Right lobe of liver (tissue), 6 donors: ENCODE measurements at regions not wholly inside any gene's neighbourhood (a gene's known extent, or its start where the extent isn't known, plus 50 kb on each side); places are given as distances from the start of the nearest gene placed in this dataset.

ENCODE experiments used
- ATAC-seq, 4 donors: fragments of 200-7000 bp; cut with Tn5 transposase; one replicate each; pipeline ENCODE4 v1.9.1; 2020; ENCODE audit warnings: mild to moderate bottlenecking in 4 of 4, moderate library complexity in 4 of 4
- DNase-seq, 3 donors: peaks; one replicate each; pipeline ENCODE4 v3.0.0-alpha.2; 2020
- H3K27ac ChIP-seq, 3 donors: fragments of 200-600 bp; one replicate each; pipeline ENCODE4 v1.8.0; 2022
- H3K27me3 ChIP-seq, 2 donors: fragments of 200-600 bp; one replicate each; pipeline ENCODE4 v1.8.0; 2022
- H3K36me3 ChIP-seq, 4 donors: fragments of 200-600 bp; sonication (generic) in 1 of 4; one replicate each; pipeline versions ENCODE4 v1.5.1 to v1.8.0; 2017 to 2022; ENCODE audit warnings: control low read depth in 1 of 4
- H3K4me1 ChIP-seq, 4 donors: fragments of 200-600 bp; sonication (generic) in 1 of 4; one replicate each; pipeline versions ENCODE4 v1.5.1 to v1.8.0; 2017 to 2022; ENCODE audit warnings: control low read depth in 1 of 4
- H3K4me3 ChIP-seq, 3 donors: fragments of 200-600 bp; one replicate each; pipeline ENCODE4 v1.8.0; 2022
- H3K9me3 ChIP-seq, 4 donors: fragments of 200-600 bp; sonication (generic) in 1 of 4; one replicate each; pipeline versions ENCODE4 v1.5.1 to v1.8.0; 2017 to 2022; ENCODE audit warnings: control low read depth in 1 of 4
- CTCF ChIP-seq, 4 donors: fragments of 200-600 bp in 3 of 4; fragments of 450-650 bp in 1 of 4; IDR thresholded peaks; one replicate each; pipeline versions ENCODE4 v1.5.1 to v1.8.0; 2016 to 2022; ENCODE audit warnings: antibody characterized with exemption in 4 of 4, mild to moderate bottlenecking in 2 of 4
- POLR2A ChIP-seq: fragments of 450-650 bp; IDR thresholded peaks from one replicate; pipeline ENCODE4 v1.6.1; 2017; ENCODE audit warnings: antibody characterized with exemption, mild to moderate bottlenecking
- WGBS: methylation state at CpG from one replicate; pipeline ENCODE4 v1.1.6; 2018; ENCODE audit warnings: low coverage, low lambda C conversion rate; ENCODE audit not compliant: insufficient coverage; ENCODE audit errors: missing lambda C conversion rate; 5-methylcytosine and 5-hydroxymethylcytosine counted together
- intact Hi-C, 2 donors: fragments of 100-400 bp; cut with DNase I; formaldehyde crosslinking; loops; one replicate each; pipeline versions ENCODE4 v1.11.2 to v1.14.1; 2022
- donor health status: DM: no; HTN: yes; CAD: no.
- donor health status: DM: no; HTN: no; CAD: no.
- donor health status: DM: no; HTN: no; CAD: no.
- donor health status: DM: no; HTN: yes; CAD: no.
- donor health status: DM: no; HTN: yes; CAD: no.

GRCh38 chr21:31397939-31398338 lies 53.9 kb upstream of the TIAM1 start:
- Histone ChIP-seq H3K9me3 (no peaks in the 10 kb centered on the region), H3K27me3 (no peaks in the 10 kb centered on the region), H3K36me3 (no peaks in the 10 kb centered on the region), H3K4me3 (no peak overlapping the region), H3K27ac (no peak overlapping the region), H3K4me1 (no peaks in the 10 kb centered on the region)
- WGBS, result 41% methylated on average over 1 of the region's 1 CpG
- intact Hi-C loops, result no loop called here
- no peak for TF ChIP-seq CTCF (IDR thresholded peaks at IDR 0.05)
- no peak for TF ChIP-seq POLR2A
- ATAC-seq, result no peak
- DNase-seq, result no peak

- Histone ChIP-seq H3K4me3 (no peak overlapping the region), H3K27ac (no peak overlapping the region), H3K9me3 (no peaks in the 10 kb centered on the region), H3K27me3 (no peaks in the 10 kb centered on the region), H3K36me3 (no peaks in the 10 kb centered on the region), H3K4me1 (no peaks in the 10 kb centered on the region)
- ATAC-seq, result no peak
- TF ChIP-seq CTCF (IDR thresholded peaks at IDR 0.05) (no peak), POLR2A (no peak)
- 60% methylated on average over 5 of the region's 5 CpGs for WGBS
- intact Hi-C loops, result no loop called here
- no peak for DNase-seq
Measured at GRCh38 chr21:31397515-31397926, 53.5 kb upstream of the TIAM1 start.

- 84% methylated on average over 5 of the region's 5 CpGs for WGBS
- intact Hi-C loops, result no loop called here
- DNase-seq (no peak), ATAC-seq (no peak)
- Histone ChIP-seq H3K4me1 (no peaks in the 10 kb centered on the region), H3K9me3 (no peaks in the 10 kb centered on the region), H3K27me3 (no peaks in the 10 kb centered on the region), H3K4me3 (no peak overlapping the region), H3K36me3 (no peaks in the 10 kb centered on the region), H3K27ac (no peak overlapping the region)
- TF ChIP-seq POLR2A (no peak), CTCF (IDR thresholded peaks at IDR 0.05) (no peak)
Measured at GRCh38 chr21:31397030-31397429, 53.0 kb upstream of the TIAM1 start.

GRCh38 chr21:31396399-31396798 lies 52.3 kb upstream of the TIAM1 start:
- ATAC-seq (no peak), DNase-seq (no peak)
- WGBS, result 100% methylated on average over 4 of the region's 4 CpGs
- no peaks in the 10 kb centered on the region for H3K27me3 ChIP-seq
- intact Hi-C loops, result no loop called here
- no peaks in the 10 kb centered on the region for H3K4me1 ChIP-seq
- H3K36me3 ChIP-seq, result no peaks in the 10 kb centered on the region
- H3K9me3 ChIP-seq, result no peaks in the 10 kb centered on the region
- H3K4me3 ChIP-seq, result no peak overlapping the region
- H3K27ac ChIP-seq, result no peak overlapping the region
- TF ChIP-seq CTCF (IDR thresholded peaks at IDR 0.05) (no peak), POLR2A (no peak)

- no peaks in the 10 kb centered on the region for H3K36me3 ChIP-seq
- 85% methylated on average over 2 of the region's 2 CpGs for WGBS
- H3K9me3 ChIP-seq, result no peaks in the 10 kb centered on the region
- H3K4me3 ChIP-seq, result no peak overlapping the region
- DNase-seq (no peak), ATAC-seq (no peak)
- intact Hi-C loops, result no loop called here
- no peak for TF ChIP-seq POLR2A
- no peak for TF ChIP-seq CTCF (IDR thresholded peaks at IDR 0.05)
- H3K27ac ChIP-seq, result no peak overlapping the region
- no peaks in the 10 kb centered on the region for H3K4me1 ChIP-seq
- no peaks in the 10 kb centered on the region for H3K27me3 ChIP-seq
Measured at GRCh38 chr21:31395791-31396190, 51.7 kb upstream of the TIAM1 start.
